ENCODE measurements at regions not wholly inside any gene's neighbourhood (a gene's known extent, or its start where the extent isn't known, plus 50 kb on each side); places are given as distances from the start of the nearest gene placed in this dataset.

- TF ChIP-seq POLR2A (IDR thresholded peaks at IDR 0.05) (no peak), CTCF (IDR thresholded peaks at IDR 0.05) (no peak)
Observed at GRCh38 chr7:136179154-136179553, 202.0 kb upstream of the MTPN start.

Data from esophagus squamous epithelium (tissue), 4 donors.